Ascending aorta (tissue), 2 donors: ENCODE measurements at regions not wholly inside any gene's neighbourhood (a gene's known extent, or its start where the extent isn't known, plus 50 kb on each side); places are given as distances from the start of the nearest gene placed in this dataset.

Experiments
- DNase-seq, 2 donors: peaks; one replicate each; pipeline ENCODE4 v3.0.0-alpha.2; 2019; ENCODE audit warnings: low spot score in 2 of 2
- H3K27ac ChIP-seq, 2 donors: fragments of 200-600 bp; sonication (generic); one replicate each; pipeline ENCODE4 v1.5.1; 2016 to 2017; ENCODE audit warnings: mild to moderate bottlenecking in 1 of 2
- H3K27me3 ChIP-seq: fragments of 200-600 bp; sonication (generic); one replicate; pipeline ENCODE4 v1.5.1; 2017
- H3K36me3 ChIP-seq, 2 donors: fragments of 200-600 bp; sonication (generic); one replicate each; pipeline ENCODE4 v1.5.1; 2016
- H3K4me1 ChIP-seq, 2 donors: fragments of 200-600 bp; sonication (generic); one replicate each; pipeline ENCODE4 v1.5.1; 2016 to 2017; ENCODE audit warnings: mild to moderate bottlenecking in 1 of 2
- H3K4me3 ChIP-seq, 2 donors: fragments of 200-600 bp; sonication (generic); one replicate each; pipeline ENCODE4 v1.5.1; 2016 to 2017; ENCODE audit warnings: mild to moderate bottlenecking in 1 of 2
- H3K9me3 ChIP-seq, 2 donors: fragments of 200-600 bp; sonication (generic); one replicate each; pipeline ENCODE4 v1.5.1; 2016
- intact Hi-C: fragments of 100-400 bp; cut with DNase I; formaldehyde crosslinking; loops from one replicate; pipeline ENCODE4 v1.15.1; 2023
- TF ChIP-seq, protein P1 (sequence below), 3 experiments: fragments of 200-600 bp in 2 of 3; fragments of 450-650 bp in 1 of 3; sonication (generic) in 2 of 3; IDR thresholded peaks; one replicate each; pipeline ENCODE4 v1.5.1; 2016 to 2019; ENCODE audit warnings: antibody characterized with exemption in 3 of 3, mild to moderate bottlenecking in 1 of 3, moderate library complexity in 1 of 3

DNA sequence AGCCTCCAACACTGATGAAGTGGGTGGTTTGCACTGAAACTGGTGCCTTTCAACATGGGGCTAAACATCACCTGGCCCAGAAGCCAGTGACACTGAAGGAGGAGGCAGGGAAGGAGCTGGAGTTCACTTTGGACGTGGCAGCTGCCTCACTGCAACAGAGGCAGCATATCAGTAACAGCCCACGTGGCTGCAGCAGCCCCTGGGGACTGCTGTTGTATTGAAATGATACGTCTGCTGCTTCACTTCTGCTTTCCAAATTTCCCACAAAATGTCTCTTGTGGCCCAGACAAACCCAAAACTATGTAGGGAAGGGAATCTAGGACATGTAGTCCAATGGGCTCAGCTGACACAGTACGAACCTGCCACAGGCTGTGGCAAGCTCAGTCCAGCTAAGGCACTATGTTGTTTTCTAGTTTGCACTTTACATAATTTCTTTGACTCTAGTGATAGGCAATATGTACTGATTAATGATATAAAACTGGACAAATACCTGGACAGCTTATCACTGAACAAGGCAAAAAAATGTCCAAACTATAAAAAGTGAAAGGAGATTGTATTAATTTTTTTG lies 84.7 kb upstream of the RAPGEF2 start:
- Histone ChIP-seq H3K36me3 (no peaks in the 10 kb centered on the region), H3K27ac (no peak overlapping the region), H3K9me3 (no peaks in the 10 kb centered on the region), H3K27me3 (no peaks in the 10 kb centered on the region), H3K4me3 (no peak overlapping the region), H3K4me1 (no peaks in the 10 kb centered on the region)
- intact Hi-C loops: no loop called here
- TF ChIP-seq, protein P1, sequence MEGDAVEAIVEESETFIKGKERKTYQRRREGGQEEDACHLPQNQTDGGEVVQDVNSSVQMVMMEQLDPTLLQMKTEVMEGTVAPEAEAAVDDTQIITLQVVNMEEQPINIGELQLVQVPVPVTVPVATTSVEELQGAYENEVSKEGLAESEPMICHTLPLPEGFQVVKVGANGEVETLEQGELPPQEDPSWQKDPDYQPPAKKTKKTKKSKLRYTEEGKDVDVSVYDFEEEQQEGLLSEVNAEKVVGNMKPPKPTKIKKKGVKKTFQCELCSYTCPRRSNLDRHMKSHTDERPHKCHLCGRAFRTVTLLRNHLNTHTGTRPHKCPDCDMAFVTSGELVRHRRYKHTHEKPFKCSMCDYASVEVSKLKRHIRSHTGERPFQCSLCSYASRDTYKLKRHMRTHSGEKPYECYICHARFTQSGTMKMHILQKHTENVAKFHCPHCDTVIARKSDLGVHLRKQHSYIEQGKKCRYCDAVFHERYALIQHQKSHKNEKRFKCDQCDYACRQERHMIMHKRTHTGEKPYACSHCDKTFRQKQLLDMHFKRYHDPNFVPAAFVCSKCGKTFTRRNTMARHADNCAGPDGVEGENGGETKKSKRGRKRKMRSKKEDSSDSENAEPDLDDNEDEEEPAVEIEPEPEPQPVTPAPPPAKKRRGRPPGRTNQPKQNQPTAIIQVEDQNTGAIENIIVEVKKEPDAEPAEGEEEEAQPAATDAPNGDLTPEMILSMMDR (IDR thresholded peaks at IDR 0.05): no peak
- DNase-seq: no peak

DNA sequence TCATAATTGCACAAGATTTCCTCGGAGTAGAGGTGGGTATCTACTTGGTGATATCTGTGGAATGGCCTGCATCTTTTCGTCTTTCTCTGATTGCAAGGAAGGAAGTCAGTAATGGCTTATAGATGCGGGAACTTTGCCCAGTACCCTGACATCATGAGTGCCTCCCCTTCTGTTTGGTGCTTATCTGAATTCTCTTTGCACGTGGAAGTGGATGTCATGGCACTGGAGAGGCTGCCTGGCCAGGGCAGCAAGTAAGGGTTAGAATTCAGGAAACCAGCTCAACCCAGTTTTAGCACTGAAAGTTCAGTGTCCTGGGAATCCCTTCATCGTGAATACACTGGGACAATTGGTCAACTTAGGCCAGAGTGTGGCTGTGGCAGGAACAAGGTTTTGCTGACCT lies 83.5 kb upstream of the RAPGEF2 start:
- intact Hi-C loops: no loop called here
- DNase-seq: no peak
- TF ChIP-seq, protein P1 (IDR thresholded peaks at IDR 0.05): no peak
- Histone ChIP-seq H3K36me3 (no peaks in the 10 kb centered on the region), H3K9me3 (no peaks in the 10 kb centered on the region), H3K4me1 (no peaks in the 10 kb centered on the region), H3K27ac (no peak overlapping the region), H3K4me3 (no peak overlapping the region), H3K27me3 (no peaks in the 10 kb centered on the region)

DNA sequence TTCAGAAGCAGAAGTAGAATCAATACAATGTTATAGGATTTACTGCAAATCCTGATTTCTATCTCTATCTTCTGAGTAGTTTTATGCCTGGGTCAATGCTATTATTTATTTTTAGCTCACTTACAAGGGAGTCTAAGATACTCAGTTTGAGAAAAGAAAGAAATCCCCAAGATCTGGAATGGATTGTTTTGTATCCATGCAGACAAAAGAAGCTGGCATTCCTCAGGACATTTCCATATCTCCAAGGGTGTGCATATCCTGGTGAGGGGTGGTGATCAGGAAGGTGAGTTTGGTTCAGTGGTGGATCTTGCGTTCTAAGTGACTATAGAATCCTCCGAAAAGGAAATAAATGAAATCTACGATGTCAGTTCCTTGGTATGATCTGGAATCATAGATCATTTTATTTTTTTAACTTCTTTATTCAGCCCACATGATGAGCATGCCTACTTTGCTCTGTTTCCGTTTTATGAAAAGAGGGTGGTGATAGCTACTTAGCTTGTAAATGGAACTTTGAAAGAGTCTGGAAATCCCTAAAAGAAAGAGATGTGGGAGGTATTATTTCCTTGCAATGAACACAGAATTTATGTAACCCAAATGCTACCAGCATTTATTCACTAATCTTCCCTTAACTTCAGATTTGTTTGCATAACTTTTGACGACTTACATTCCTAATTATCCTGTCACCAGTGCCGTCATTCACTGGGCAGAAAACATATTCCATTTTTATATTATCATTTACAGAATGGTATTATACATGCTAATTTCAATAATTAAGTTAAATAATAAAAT lies 81.1 kb upstream of the RAPGEF2 start:
- TF ChIP-seq, protein P1 (IDR thresholded peaks at IDR 0.05): no peak
- H3K27me3 ChIP-seq: no peaks in the 10 kb centered on the region
- no peak overlapping the region for H3K4me3 ChIP-seq
- no peaks in the 10 kb centered on the region for H3K9me3 ChIP-seq
- H3K4me1 ChIP-seq: no peaks in the 10 kb centered on the region
- intact Hi-C loops: no loop called here
- no peak overlapping the region for H3K27ac ChIP-seq
- no peak for DNase-seq
- no peaks in the 10 kb centered on the region for H3K36me3 ChIP-seq

DNA sequence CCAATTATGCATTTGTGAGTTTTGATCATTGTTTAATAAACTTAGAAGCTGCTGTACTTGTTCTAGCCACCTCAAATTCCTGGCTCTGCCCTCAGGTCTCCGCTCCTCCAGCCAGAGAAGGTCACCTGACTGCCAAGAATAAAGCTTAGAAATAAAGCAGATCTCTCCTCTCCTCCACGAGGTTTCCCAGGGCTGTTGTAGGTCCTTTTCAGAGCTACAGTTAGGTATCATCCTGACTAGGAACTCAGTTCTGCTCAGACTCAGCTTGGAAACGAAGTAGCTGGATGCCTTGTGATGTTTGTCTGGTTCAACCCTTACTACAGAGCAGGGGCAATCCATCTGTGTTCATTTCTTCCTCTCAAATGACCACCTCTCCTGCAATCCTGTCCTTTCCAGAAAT lies 79.1 kb upstream of the RAPGEF2 start:
- Histone ChIP-seq H3K27me3 (no peaks in the 10 kb centered on the region), H3K4me3 (no peak overlapping the region), H3K36me3 (no peaks in the 10 kb centered on the region), H3K27ac (peak overlapping the region in 1 of 2 donors; percentile 7), H3K9me3 (no peaks in the 10 kb centered on the region), H3K4me1 (peaks cover 3 to 4% of the 10 kb centered on the region in 2 donors)
- no peak for DNase-seq
- intact Hi-C loops: no loop called here
- TF ChIP-seq, protein P1 (IDR thresholded peaks at IDR 0.05): no peak

DNA sequence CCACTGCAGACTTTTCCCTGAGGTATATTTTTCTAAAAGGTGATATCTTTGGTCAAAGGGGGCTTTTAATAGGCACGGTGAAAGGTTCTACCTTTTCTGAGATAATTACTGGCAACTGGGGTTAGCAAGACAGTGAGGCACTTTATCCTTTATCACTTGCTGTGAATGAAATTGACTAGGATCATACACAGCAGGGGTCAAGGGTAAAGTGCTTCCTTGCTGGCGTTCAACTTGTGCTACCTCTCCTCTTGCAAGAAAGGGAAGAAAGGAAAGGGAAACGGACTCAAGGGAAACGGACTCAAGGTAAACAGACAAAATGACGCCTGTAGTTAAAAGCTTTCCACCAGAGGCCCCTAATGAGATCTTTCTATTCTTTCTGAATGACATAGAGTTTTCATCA lies 78.6 kb upstream of the RAPGEF2 start:
- no peak for DNase-seq
- no peaks in the 10 kb centered on the region for H3K9me3 ChIP-seq
- peaks cover 3 to 4% of the 10 kb centered on the region in 2 donors for H3K4me1 ChIP-seq
- H3K27ac ChIP-seq: no peak overlapping the region
- intact Hi-C loops: no loop called here
- TF ChIP-seq, protein P1 (IDR thresholded peaks at IDR 0.05): no peak
- no peaks in the 10 kb centered on the region for H3K36me3 ChIP-seq
- no peak overlapping the region for H3K4me3 ChIP-seq
- H3K27me3 ChIP-seq: no peaks in the 10 kb centered on the region
